Left renal pelvis (tissue), 4 donors: ENCODE measurements at regions not wholly inside any gene's neighbourhood (a gene's known extent, or its start where the extent isn't known, plus 50 kb on each side); places are given as distances from the start of the nearest gene placed in this dataset.
A peak's percentile ranks its signal among the peaks of the same experiment; 100 is the strongest.

Source experiments
- DNase-seq, 4 donors: peaks; one replicate each; pipeline ENCODE4 v3.0.0-alpha.2; 2013; ENCODE audit warnings: low read depth in 4 of 4, low spot score in 3 of 4

DNA sequence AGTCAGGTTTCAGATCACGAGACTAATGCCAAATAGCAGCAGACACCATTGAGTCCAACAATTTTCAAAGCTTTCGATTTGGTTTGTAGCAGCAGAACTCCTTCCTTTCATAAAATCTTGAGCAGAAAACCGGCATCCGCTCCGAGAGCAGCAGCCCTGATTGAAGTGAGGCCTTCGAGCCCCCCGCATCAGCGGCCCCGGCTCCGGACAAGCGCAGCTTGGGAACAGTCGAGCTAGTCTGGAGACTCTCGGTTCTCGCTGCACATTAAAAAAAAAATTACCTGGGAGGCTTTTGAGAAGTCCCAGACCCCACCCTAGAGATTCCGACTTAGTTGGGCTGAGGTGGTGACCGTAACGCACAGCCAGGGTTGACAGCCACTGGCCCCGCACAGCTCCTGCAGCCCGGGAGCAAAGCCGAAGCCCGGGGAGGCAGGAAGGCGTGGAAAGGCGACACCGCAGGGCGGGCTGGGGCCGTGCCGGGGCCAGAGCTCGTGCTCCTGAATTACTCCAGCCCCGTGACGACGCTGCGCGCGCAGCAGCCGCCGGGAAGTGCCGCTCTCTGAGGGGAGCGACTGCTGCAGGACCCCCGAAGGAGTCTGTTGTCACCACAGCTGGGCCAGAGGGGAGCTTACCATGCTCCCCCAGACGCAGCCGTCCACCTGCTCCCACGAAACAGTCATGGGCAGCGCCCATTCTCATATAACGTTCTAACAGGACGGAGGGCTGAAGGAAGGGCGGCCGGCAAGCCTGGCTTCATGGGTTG lies 57.8 kb downstream of the SPATA19 start:
- DNase-seq = peak in 2 of 4 donors; percentile 41 to 49

DNA sequence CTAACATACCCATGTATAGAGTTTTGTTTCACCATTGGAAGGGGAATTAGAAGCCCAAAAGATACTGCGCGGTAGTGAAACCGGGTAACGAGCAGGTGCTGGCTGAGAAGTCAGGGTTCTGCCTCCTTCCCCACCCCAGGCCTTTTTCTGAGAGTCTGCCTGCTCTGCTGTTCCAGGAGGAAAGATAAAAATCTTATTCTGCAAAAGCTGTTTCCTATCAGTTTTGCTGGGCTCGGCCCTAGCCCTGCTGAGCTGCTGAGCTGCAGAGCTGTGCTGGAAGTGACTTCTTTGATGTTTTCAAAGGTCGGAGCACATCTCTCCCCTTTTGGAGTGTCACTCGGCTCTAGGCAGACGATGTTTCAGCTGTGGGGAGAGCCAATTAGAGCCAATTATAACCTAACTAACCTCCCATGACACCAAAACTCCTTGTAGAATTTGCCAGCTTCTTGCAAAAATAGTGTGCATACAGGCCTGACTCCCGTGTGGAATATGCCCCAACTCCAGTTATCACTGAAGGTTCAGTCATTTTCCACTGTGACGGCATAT lies 59.4 kb downstream of the SPATA19 start:
- DNase-seq = no peak

DNA sequence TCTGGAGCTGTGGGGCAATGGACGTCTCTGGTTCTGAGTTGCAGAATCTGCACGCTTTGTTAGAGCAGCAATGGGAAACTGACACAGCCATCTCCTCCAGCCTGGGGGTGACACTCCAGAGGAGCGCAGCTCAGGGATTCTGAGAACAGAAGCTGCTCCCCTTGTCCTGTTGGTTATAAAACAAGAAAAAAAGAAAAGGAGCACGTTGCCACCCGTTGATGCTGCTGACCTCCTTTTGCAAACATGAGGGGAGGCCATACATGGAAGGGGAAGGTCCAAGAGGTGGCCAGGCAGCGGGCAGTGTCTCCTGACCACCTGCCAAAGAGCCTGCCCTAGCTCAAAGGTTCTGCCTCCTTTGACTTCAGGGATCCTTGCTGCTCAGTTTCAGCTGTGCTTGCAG lies 61.0 kb downstream of the SPATA19 start:
- no peak for DNase-seq

DNA sequence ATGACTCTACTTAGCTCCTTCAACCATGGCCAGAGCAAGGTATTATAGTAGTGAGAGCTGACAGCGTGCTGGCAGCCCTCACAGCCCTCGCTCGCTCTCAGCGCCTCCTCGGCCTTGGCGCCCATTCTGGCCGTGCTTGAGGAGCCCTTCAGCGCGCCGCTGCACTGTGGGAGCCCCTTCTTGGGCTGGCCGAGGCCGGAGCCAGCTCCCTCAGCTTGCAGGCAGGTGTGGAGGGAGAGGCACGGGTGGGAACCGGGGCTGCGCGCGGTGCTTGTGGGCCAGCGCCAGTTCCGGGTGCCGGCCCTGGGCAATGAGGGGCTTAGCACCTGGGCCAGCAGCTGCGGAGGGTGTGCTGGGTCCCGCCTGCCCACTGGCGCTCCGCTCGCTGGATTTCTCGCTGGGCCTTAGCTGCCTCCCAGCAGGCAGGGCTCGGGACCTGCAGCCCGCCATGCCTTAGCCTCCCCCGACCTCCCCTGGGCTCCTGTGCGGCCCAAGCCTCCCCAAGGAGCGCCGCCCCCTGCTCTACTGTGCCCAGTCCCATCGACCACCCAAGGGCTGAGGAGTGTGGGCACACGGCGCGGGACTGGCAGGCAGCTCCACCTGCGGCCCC lies 63.1 kb downstream of the SPATA19 start:
- no peak for DNase-seq

DNA sequence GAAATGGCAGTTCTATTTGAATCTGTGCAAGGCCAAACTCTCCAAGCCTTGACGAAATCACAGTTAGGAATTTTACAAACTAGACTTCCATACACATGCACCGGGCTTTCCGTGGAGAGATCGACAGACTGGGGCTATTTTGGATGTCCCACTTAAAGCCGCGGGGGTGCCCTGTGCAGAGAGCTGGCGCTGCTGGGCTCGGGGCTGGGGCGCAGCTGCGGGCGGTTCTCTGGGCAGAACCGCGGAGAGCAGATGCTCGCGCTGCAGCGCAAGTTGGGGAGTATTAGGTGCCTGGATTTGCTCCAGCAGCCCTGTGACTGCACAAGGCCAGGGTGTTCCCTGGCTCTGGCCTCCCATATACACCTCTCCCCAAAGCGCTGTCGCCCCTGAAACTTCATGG lies 67.2 kb downstream of the SPATA19 start:
- no peak for DNase-seq

DNA sequence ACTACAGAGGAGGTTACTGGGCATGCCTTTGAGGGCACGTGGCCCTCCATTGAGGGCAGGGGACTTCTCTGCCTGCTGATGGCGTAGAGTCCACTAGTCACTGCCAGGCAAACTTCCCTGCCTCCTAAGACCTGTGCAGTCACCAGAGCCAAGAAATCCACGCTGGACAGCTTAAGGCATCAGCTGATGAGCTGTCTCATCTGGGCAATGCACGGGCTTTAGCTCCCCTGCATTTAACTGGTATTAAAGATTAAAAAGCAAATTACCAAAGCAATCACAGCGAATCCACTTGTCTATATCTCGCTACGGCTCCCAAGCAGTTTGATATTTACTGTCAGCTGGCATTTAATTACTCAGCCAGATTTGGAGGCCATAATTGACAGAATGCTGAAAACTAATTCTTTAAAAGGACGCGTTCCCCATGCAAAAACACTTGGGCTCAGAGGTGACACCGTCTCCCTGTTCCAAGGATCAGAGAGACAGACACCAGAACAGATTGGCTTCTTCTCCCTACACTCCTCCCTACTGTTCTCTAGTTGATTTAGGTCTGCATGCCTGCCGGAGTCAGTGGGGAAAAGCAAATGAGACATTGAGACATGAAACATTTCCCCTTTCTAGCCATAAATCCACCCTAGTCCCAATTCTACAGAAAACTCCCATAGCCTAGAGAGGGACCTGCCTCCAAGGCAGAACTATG lies 68.5 kb downstream of the SPATA19 start:
- no peak for DNase-seq

- DNase-seq = no peak
Measured at GRCh38 chr11:133762538-133762937, 82.8 kb downstream of the SPATA19 start.

GRCh38 chr11:133753150-133753549 lies 92.2 kb downstream of the SPATA19 start:
- no peak for DNase-seq

- no peak for DNase-seq
Measured at GRCh38 chr11:133749841-133750240, 95.5 kb downstream of the SPATA19 start.

DNA sequence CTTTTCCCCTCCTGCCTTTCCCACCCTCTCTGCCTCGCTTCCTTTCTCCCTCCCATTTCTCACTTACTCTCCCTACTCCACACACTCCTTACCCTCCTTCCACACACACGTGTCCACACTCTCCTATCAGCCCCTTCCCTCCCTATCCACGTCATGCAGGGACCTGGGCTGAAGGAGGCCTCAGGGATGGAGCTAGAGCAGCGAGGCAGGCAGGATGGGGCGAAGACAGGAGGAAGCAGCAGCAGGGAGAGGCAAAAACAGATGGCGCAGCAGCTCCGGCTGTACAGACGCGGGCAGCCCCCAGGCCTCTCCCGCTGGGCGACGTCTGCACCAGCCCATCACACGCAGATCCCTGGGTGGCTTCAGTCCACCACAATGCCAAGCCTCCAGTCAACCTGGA lies 97.9 kb downstream of the SPATA19 start:
- DNase-seq = no peak

GRCh38 chr11:133746663-133747306 lies 98.5 kb downstream of the SPATA19 start:
- DNase-seq = no peak

GRCh38 chr11:133745791-133746190 lies 99.5 kb downstream of the SPATA19 start:
- DNase-seq = no peak

DNA sequence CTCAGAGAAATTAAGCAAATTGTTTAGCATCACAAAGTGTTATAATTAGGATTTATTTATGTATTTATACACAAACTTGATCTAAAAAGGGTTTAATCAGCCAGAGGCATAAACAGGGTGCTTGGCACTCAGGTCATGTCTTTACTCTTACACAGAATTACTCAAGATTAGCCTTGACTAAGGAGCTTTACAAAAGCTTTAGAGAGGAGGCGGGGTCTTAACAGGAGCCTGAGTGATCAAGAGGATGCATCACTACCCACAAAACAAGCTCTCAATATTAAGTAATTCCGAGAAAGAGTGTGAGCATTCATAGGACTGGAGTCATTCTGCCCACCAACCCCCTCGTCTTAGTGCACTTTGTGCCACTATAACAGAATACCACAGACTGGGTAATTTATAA lies 103.0 kb downstream of the SPATA19 start:
- DNase-seq = no peak

DNA sequence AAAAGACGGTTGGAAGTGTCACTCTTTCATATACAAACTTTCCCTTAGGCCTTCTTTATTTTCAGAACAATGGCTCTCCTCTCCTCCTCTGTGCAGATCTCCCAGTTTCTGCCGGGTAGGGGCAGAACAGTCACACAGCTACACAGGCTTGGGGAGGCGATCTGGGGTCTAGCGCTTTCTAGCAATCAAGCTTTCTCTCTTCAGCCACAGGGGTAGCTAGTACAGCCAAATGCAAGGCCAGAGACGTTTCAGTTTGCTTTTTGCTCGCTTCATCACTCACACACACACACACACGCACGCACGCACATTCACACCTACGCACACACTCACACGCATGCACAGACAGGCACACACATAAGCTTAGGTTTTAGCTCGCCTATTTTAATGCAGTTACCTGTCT lies 104.3 kb downstream of the SPATA19 start:
- no peak for DNase-seq

GRCh38 chr11:133739481-133739880 lies 105.8 kb downstream of the SPATA19 start:
- DNase-seq = no peak

- no peak for DNase-seq
Measured at GRCh38 chr11:133738624-133739023, 106.7 kb downstream of the SPATA19 start.

- no peak for DNase-seq
Measured at GRCh38 chr11:133733631-133734030, 111.7 kb downstream of the SPATA19 start.

DNA sequence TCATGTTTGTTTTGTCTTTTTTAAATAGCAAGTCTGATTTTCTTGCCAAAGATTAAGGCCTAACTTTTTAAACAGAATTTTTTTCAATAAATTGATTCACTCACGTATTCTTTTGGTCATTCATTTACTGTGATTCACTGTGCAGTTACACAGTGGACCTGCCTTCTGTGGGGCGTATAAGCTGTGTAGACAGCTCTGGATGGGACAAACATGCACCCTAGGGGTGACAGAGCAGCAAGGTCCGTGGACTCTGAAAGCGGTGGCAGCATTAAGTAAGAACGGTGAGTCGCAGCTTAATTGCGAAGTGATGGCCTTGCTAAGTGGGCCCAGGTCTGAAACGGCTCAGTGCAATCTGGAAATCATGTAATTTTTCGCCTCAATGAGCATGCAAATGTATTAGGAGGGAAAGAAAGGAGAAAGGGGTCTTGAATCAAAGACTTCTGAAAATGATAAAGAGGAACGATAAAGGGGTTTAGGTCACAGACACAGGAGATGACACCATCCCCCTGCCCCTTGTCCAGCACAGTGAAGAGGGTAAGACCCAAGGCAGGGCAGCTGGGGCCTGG lies 113.1 kb downstream of the SPATA19 start:
- DNase-seq = no peak

DNA sequence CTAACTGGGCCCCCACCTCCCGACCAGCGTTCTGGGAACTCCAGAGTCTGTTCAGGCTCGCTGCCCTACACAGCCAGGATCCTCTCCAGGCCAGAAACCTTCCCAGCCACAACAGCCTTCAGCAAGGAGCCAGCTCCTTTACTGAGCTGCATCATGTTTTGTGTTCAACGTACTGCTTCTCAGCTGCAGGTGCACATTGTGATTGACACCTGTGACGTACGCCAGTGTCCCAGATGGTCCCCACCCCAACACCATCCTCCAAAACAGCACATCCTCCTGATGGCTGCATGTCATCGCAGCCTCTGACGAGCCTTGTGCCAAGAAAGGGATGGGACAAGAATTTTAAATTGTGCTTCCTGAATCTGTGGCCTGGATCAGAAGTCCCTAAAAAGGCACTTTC lies 117.5 kb downstream of the SPATA19 start:
- no peak for DNase-seq

GRCh38 chr11:133726542-133726941 lies 118.8 kb downstream of the SPATA19 start:
- no peak for DNase-seq

GRCh38 chr11:133724116-133724515 lies 121.2 kb downstream of the SPATA19 start:
- no peak for DNase-seq
